Loucy (cell line): ENCODE measurements at regions not wholly inside any gene's neighbourhood (a gene's known extent, or its start where the extent isn't known, plus 50 kb on each side); places are given as distances from the start of the nearest gene placed in this dataset.
"Not testable (repeated sequence)": the region's sequence is repeated elsewhere in the genome, so short reads cannot be mapped to it uniquely, and the experiment has no call there.

Source experiments
- H2AFZ ChIP-seq: fragments of 200-600 bp; sonication (generic); 2 replicates; pipeline ENCODE4 v1.6.0; 2016; ENCODE audit warnings: antibody characterized with exemption, mild to moderate bottlenecking, low read length, moderate library complexity
- H3F3A ChIP-seq: fragments of 200-600 bp; 2 replicates; pipeline ENCODE4 v1.6.0; 2016; ENCODE audit warnings: antibody characterized with exemption, low read depth, mild to moderate bottlenecking
- H3K27me3 ChIP-seq: fragments of 200-600 bp; sonication (generic); 2 replicates; pipeline ENCODE4 v1.6.1; 2014; ENCODE audit warnings: low read length, mild to moderate bottlenecking; ENCODE audit not compliant: insufficient read depth, poor library complexity, severe bottlenecking
- H3K36me3 ChIP-seq: fragments of 200-600 bp; sonication (generic); 2 replicates; pipeline ENCODE4 v1.6.1; 2016; ENCODE audit warnings: low read length; ENCODE audit not compliant: insufficient read depth
- H3K4me1 ChIP-seq: fragments of 200-600 bp; sonication (generic); 2 replicates; pipeline ENCODE4 v1.5.1; 2014; ENCODE audit warnings: low read length, mild to moderate bottlenecking; ENCODE audit not compliant: insufficient read depth, poor library complexity, severe bottlenecking
- H3K4me2 ChIP-seq: fragments of 200-600 bp; sonication (generic); 2 replicates; pipeline ENCODE4 v1.6.0; 2014; ENCODE audit warnings: antibody characterized with exemption, low read length, low read depth, mild to moderate bottlenecking; ENCODE audit not compliant: poor library complexity, severe bottlenecking
- H3K4me3 ChIP-seq: fragments of 200-600 bp; sonication (generic); 2 replicates; pipeline ENCODE4 v1.5.1; 2014; ENCODE audit warnings: low read length, mild to moderate bottlenecking, mixed read lengths; ENCODE audit not compliant: poor library complexity, severe bottlenecking
- H3K79me2 ChIP-seq: fragments of 200-600 bp; sonication (generic); 2 replicates; pipeline ENCODE4 v1.6.1; 2014; ENCODE audit warnings: low read length; ENCODE audit not compliant: insufficient read depth
- H3K9ac ChIP-seq: fragments of 200-600 bp; sonication (generic); 2 replicates; pipeline ENCODE4 v1.6.0; 2014; ENCODE audit warnings: mild to moderate bottlenecking, low read depth, low read length, moderate library complexity; ENCODE audit not compliant: poor library complexity, severe bottlenecking
- H3K9me2 ChIP-seq: fragments of 200-600 bp; sonication (generic); replicated peaks from 2 replicates; pipeline ENCODE4 v1.6.1; 2016; ENCODE audit warnings: low read depth, low read length, mixed read lengths
- H3K9me3 ChIP-seq: fragments of 200-600 bp; sonication (generic); 2 replicates; pipeline ENCODE4 v1.6.1; 2014; ENCODE audit warnings: mild to moderate bottlenecking, antibody characterized with exemption, low read length, low read depth; ENCODE audit not compliant: insufficient read depth
- H4K20me1 ChIP-seq: fragments of 200-600 bp; sonication (generic); 2 replicates; pipeline ENCODE4 v1.6.0; 2014; ENCODE audit warnings: antibody characterized with exemption, low read length, mild to moderate bottlenecking; ENCODE audit not compliant: insufficient read depth, poor library complexity, severe bottlenecking
- CTCF ChIP-seq: fragments of 200-600 bp; sonication (generic); conservative IDR thresholded peaks from 2 replicates; pipeline ENCODE4 v1.5.1; 2014; ENCODE audit warnings: mild to moderate bottlenecking, antibody characterized with exemption, low read length
- EZH2phosphoT487 ChIP-seq: fragments of 200-600 bp; IDR thresholded peaks from 2 replicates; pipeline ENCODE4 v1.6.1; 2018; ENCODE audit warnings: antibody characterized with exemption, mild to moderate bottlenecking, moderate library complexity, borderline replicate concordance

DNA sequence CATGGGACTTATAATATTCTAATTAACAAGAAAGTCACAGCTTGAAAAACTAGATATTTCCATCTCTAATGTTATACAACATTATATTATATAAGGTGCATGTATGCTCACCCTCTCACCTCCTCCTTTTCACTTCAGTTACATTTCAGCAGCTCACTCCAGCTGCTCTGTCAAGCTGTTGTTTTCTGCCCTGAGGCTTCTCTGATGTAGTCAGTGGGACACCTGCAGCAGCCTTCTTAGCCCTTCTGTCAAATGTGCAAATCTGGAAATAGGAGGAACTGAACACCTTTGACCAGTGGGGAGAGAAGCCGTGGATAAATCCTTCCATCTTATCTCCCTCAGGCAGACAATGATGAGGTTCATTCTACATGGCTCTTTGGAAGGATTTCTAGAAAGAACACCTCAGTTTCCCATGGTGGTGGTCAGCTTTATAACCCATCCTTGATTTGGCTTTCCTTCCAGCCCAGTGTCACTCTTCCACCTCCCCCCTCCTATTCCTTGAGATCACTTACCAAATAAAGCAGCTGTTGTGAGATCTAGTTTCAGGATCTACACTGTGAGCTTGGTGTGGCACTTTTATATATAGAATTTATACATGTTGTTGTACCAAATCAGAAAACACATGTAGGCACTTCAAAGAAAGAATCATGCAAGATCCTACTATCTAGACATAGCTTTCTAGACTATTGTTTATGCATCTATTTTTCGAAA lies 79.6 kb upstream of the STK38L start:
- Histone ChIP-seq H3F3A (no peaks in the 10 kb centered on the region), H3K4me2 (no peak overlapping the region), H3K4me1 (peaks cover 15% of the 10 kb centered on the region), H3K36me3 (no peaks in the 10 kb centered on the region), H3K27me3 (no peaks in the 10 kb centered on the region), H2AFZ (no peak overlapping the region), H3K79me2 (no peaks in the 10 kb centered on the region), H3K9me3 (no peaks in the 10 kb centered on the region), H3K9ac (no peak overlapping the region), H3K4me3 (no peak overlapping the region), H4K20me1 (no peaks in the 10 kb centered on the region), H3K9me2 (no peaks in the 10 kb centered on the region)
- TF ChIP-seq EZH2phosphoT487 (no peak), CTCF (no peak)

DNA sequence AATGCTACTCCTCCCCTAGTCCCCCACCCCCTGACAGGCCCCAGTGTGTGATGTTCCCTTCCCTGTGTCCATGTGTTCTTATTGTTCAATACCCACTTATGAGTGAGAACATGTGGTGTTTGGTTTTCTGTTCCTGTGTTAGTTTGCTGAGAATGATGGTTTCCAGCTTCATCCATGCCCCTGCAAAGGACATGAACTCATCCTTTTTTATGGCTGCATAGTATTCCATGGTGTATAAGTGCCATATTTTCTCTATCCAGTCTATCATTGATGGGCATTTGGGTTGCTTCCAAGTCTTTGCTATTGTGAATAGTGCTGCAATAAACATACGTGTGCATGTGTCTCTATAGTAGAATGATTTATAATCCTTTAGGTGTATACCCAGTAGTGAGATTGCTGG lies 78.1 kb upstream of the STK38L start:
- H3K9me3 ChIP-seq, H3K36me3 ChIP-seq, H3F3A ChIP-seq, H3K4me2 ChIP-seq, H3K9ac ChIP-seq, H3K4me3 ChIP-seq, H3K9me2 ChIP-seq, H3K79me2 ChIP-seq, H3K27me3 ChIP-seq, H4K20me1 ChIP-seq, H2AFZ ChIP-seq: not testable (repeated sequence)
- peaks cover 15% of the 10 kb centered on the region for H3K4me1 ChIP-seq

GRCh38 chr12:27171494-27171893 lies 72.6 kb upstream of the STK38L start:
- not testable (repeated sequence) for H4K20me1 ChIP-seq, H3K79me2 ChIP-seq, H3K9me2 ChIP-seq, H3F3A ChIP-seq, H3K4me1 ChIP-seq, H3K4me2 ChIP-seq, H3K36me3 ChIP-seq, H3K27me3 ChIP-seq, H2AFZ ChIP-seq, H3K9me3 ChIP-seq, H3K4me3 ChIP-seq, H3K9ac ChIP-seq

- H3K9me3 ChIP-seq = no peaks in the 10 kb centered on the region
- H3K27me3 ChIP-seq = no peaks in the 10 kb centered on the region
- peaks cover 4% of the 10 kb centered on the region for H3K4me1 ChIP-seq
- TF ChIP-seq CTCF (no peak), EZH2phosphoT487 (no peak)
- no peaks in the 10 kb centered on the region for H3F3A ChIP-seq
- no peak overlapping the region for H3K9ac ChIP-seq
- no peaks in the 10 kb centered on the region for H3K79me2 ChIP-seq
- H3K9me2 ChIP-seq = no peaks in the 10 kb centered on the region
- H2AFZ ChIP-seq = no peak overlapping the region
- no peaks in the 10 kb centered on the region; the same call in 1 of the 2 replicates for H3K36me3 ChIP-seq
- no peaks in the 10 kb centered on the region for H4K20me1 ChIP-seq
- no peak overlapping the region for H3K4me3 ChIP-seq
- no peak overlapping the region for H3K4me2 ChIP-seq
These were observed 67.3 kb upstream of the STK38L start for GRCh38 chr12:27176765-27177164.
